AG10803 (cell line): ENCODE measurements at regions not wholly inside any gene's neighbourhood (a gene's known extent, or its start where the extent isn't known, plus 50 kb on each side); places are given as distances from the start of the nearest gene placed in this dataset.

Experiments
- DNase-seq: peaks from one replicate; pipeline ENCODE4 v3.0.0; 2010; ENCODE audit warnings: low read depth
- H3K4me3 ChIP-seq: 2 replicates; pipeline ENCODE4 v1.5.1; 2011; ENCODE audit warnings: mild to moderate bottlenecking, low read length, control low read depth
- CTCF ChIP-seq: conservative IDR thresholded peaks from 2 replicates; pipeline ENCODE4 v1.5.1; 2011; ENCODE audit warnings: mild to moderate bottlenecking, low read length, control low read depth, inconsistent platforms

GRCh38 chr1:112285316-112285715 lies 110.7 kb upstream of the CTTNBP2NL start:
- TF ChIP-seq CTCF, result no peak
- H3K4me3 ChIP-seq, result no peak overlapping the region
- DNase-seq, result no peak

- no peak overlapping the region for H3K4me3 ChIP-seq
- no peak for TF ChIP-seq CTCF
- DNase-seq, result no peak
Measured at GRCh38 chr1:112285746-112286145, 110.3 kb upstream of the CTTNBP2NL start.

- no peak overlapping the region for H3K4me3 ChIP-seq
- no peak for TF ChIP-seq CTCF
- no peak for DNase-seq
Measured at GRCh38 chr1:112296908-112297307, 99.1 kb upstream of the CTTNBP2NL start.

- no peak for TF ChIP-seq CTCF
- H3K4me3 ChIP-seq, result no peak overlapping the region
- no peak for DNase-seq
Measured at GRCh38 chr1:112297536-112297935, 98.5 kb upstream of the CTTNBP2NL start.

GRCh38 chr1:112298558-112298957 lies 97.5 kb upstream of the CTTNBP2NL start:
- peak; percentile 63 for DNase-seq
- peak; percentile 78 for TF ChIP-seq CTCF
- H3K4me3 ChIP-seq, result no peak overlapping the region

- DNase-seq, result no peak
- H3K4me3 ChIP-seq, result no peak overlapping the region
- no peak for TF ChIP-seq CTCF
Measured at GRCh38 chr1:112304126-112304525, 91.9 kb upstream of the CTTNBP2NL start.

- DNase-seq, result no peak
- no peak for TF ChIP-seq CTCF
- H3K4me3 ChIP-seq, result no peak overlapping the region
Measured at GRCh38 chr1:112304612-112305011, 91.4 kb upstream of the CTTNBP2NL start.
